Mucosa of descending colon (tissue), 3 donors: ENCODE measurements at regions not wholly inside any gene's neighbourhood (a gene's known extent, or its start where the extent isn't known, plus 50 kb on each side); places are given as distances from the start of the nearest gene placed in this dataset.

ENCODE experiments used
- ATAC-seq: fragments of 200-7000 bp; cut with Tn5 transposase; one replicate; pipeline ENCODE4 v1.9.1; 2020; ENCODE audit warnings: mild to moderate bottlenecking, moderate library complexity
- DNase-seq, 3 donors: peaks; one replicate each; pipeline ENCODE4 v3.0.0-alpha.2; 2020
- H3K36me3 ChIP-seq: fragments of 200-600 bp; one replicate; pipeline ENCODE4 v1.8.0; 2021; ENCODE audit warnings: low read depth, mild to moderate bottlenecking
- H3K4me1 ChIP-seq: fragments of 200-600 bp; one replicate; pipeline ENCODE4 v1.8.0; 2021; ENCODE audit warnings: low read depth, mild to moderate bottlenecking
- H3K4me3 ChIP-seq: fragments of 200-600 bp; one replicate; pipeline ENCODE4 v1.8.0; 2021; ENCODE audit warnings: mild to moderate bottlenecking
- H3K9me3 ChIP-seq: fragments of 200-600 bp; one replicate; pipeline ENCODE4 v1.8.0; 2021; ENCODE audit warnings: mild to moderate bottlenecking
- CTCF ChIP-seq: fragments of 200-600 bp; IDR thresholded peaks from one replicate; pipeline ENCODE4 v1.8.0; 2022; ENCODE audit warnings: antibody characterized with exemption, mild to moderate bottlenecking
- intact Hi-C, 2 donors: fragments of 100-400 bp; cut with DNase I in 1 of 2; cut with micrococcal nuclease in 1 of 2; formaldehyde crosslinking; loops; one replicate each; pipeline versions ENCODE4 v1.11.0 to v1.11.1; 2022; cut with DNase I, micrococcal nuclease
- donor health status: DM: no; HTN: no; CAD: no; lungs with moderate emphysema.
- donor health status: DM: no; HTN: no; CAD: no.
- donor health status: DM: no; HTN: yes; CAD: no.

GRCh38 chr6:145445674-145446073, 289.6 kb downstream of the EPM2A start:
- intact Hi-C loops, result no loop called here
- Histone ChIP-seq H3K36me3 (no peaks in the 10 kb centered on the region), H3K4me1 (no peaks in the 10 kb centered on the region), H3K4me3 (no peak overlapping the region), H3K9me3 (peaks cover 23% of the 10 kb centered on the region)
- DNase-seq (no peak), ATAC-seq (no peak)
- no peak for TF ChIP-seq CTCF

- no peaks in the 10 kb centered on the region for H3K36me3 ChIP-seq
- ATAC-seq, result no peak
- no peak for TF ChIP-seq CTCF
- DNase-seq, result no peak
- no peak overlapping the region for H3K4me3 ChIP-seq
- intact Hi-C loops, result no loop called here
- H3K4me1 ChIP-seq, result no peaks in the 10 kb centered on the region
- H3K9me3 ChIP-seq, result peaks cover 2% of the 10 kb centered on the region
Measured at GRCh38 chr6:145451029-145451428, 284.3 kb downstream of the EPM2A start.

- no peak for ATAC-seq
- no peak for TF ChIP-seq CTCF
- H3K36me3 ChIP-seq, result no peaks in the 10 kb centered on the region
- H3K4me1 ChIP-seq, result no peaks in the 10 kb centered on the region
- no peak overlapping the region for H3K4me3 ChIP-seq
- DNase-seq, result no peak
- no peaks in the 10 kb centered on the region for H3K9me3 ChIP-seq
- intact Hi-C loops, result no loop called here
Measured at GRCh38 chr6:145453376-145453775, 281.9 kb downstream of the EPM2A start.

GRCh38 chr6:145454006-145454405, 281.3 kb downstream of the EPM2A start:
- Histone ChIP-seq H3K9me3 (no peaks in the 10 kb centered on the region), H3K4me3 (no peak overlapping the region), H3K36me3 (no peaks in the 10 kb centered on the region), H3K4me1 (no peaks in the 10 kb centered on the region)
- DNase-seq (no peak), ATAC-seq (no peak)
- intact Hi-C loops, result no loop called here
- no peak for TF ChIP-seq CTCF

GRCh38 chr6:145457556-145457955, 277.8 kb downstream of the EPM2A start:
- ATAC-seq (no peak), DNase-seq (no peak)
- no peaks in the 10 kb centered on the region for H3K9me3 ChIP-seq
- no peaks in the 10 kb centered on the region for H3K4me1 ChIP-seq
- intact Hi-C loops, result no loop called here
- no peak for TF ChIP-seq CTCF
- H3K36me3 ChIP-seq, result no peaks in the 10 kb centered on the region
- H3K4me3 ChIP-seq, result no peak overlapping the region

GRCh38 chr6:145468534-145468933, 266.8 kb downstream of the EPM2A start:
- H3K36me3 ChIP-seq, result no peaks in the 10 kb centered on the region
- no peak overlapping the region for H3K4me3 ChIP-seq
- H3K4me1 ChIP-seq, result no peaks in the 10 kb centered on the region
- TF ChIP-seq CTCF, result no peak
- no peak for ATAC-seq
- intact Hi-C loops, result no loop called here
- peaks cover 2% of the 10 kb centered on the region for H3K9me3 ChIP-seq
- no peak for DNase-seq
